KMS-11 (cell line): ENCODE measurements at regions not wholly inside any gene's neighbourhood (a gene's known extent, or its start where the extent isn't known, plus 50 kb on each side); places are given as distances from the start of the nearest gene placed in this dataset.

Experiments used
- H2AFZ ChIP-seq: fragments of 200-600 bp; sonication (generic); 2 replicates; pipeline ENCODE4 v1.6.1; 2016; ENCODE audit warnings: antibody characterized with exemption, mixed run types, low read depth
- H3K27ac ChIP-seq: fragments of 200-600 bp; sonication (generic); 2 replicates; pipeline ENCODE4 v1.6.1; 2016; ENCODE audit warnings: mild to moderate bottlenecking, mixed run types
- H3K27me3 ChIP-seq: fragments of 200-600 bp; sonication (generic); 2 replicates; pipeline ENCODE4 v1.6.1; 2017; ENCODE audit warnings: mild to moderate bottlenecking, low read depth, mixed run types, moderate library complexity; ENCODE audit not compliant: insufficient read depth
- H3K36me3 ChIP-seq: fragments of 200-600 bp; sonication (generic); 2 replicates; pipeline ENCODE4 v1.6.1; 2017; ENCODE audit warnings: mild to moderate bottlenecking, mixed run types; ENCODE audit not compliant: insufficient read depth
- H3K4me1 ChIP-seq: fragments of 200-600 bp; sonication (generic); 2 replicates; pipeline ENCODE4 v1.6.1; 2016; ENCODE audit warnings: mild to moderate bottlenecking, low read depth, mixed run types; ENCODE audit not compliant: poor library complexity, severe bottlenecking
- H3K4me2 ChIP-seq: fragments of 200-600 bp; sonication (generic); 2 replicates; pipeline ENCODE4 v1.7.0; 2016; ENCODE audit warnings: mild to moderate bottlenecking, mixed run types
- H3K4me3 ChIP-seq: fragments of 200-600 bp; sonication (generic); IDR thresholded peaks from 2 replicates; pipeline ENCODE4 v1.6.1; 2017; ENCODE audit warnings: low read depth, low read length, mixed read lengths; ENCODE audit not compliant: insufficient read depth
- H3K79me2 ChIP-seq: fragments of 200-600 bp; sonication (generic); 2 replicates; pipeline ENCODE4 v1.6.1; 2016; ENCODE audit warnings: low read depth, mixed run types; ENCODE audit not compliant: insufficient read depth
- H3K9ac ChIP-seq: fragments of 200-600 bp; sonication (generic); 2 replicates; pipeline ENCODE4 v1.6.1; 2016; ENCODE audit warnings: mild to moderate bottlenecking, mixed run types
- H4K20me1 ChIP-seq: fragments of 200-600 bp; sonication (generic); 2 replicates; pipeline ENCODE4 v1.6.1; 2016; ENCODE audit warnings: mild to moderate bottlenecking, mixed run types; ENCODE audit not compliant: insufficient read depth
- CTCF ChIP-seq: fragments of 200-600 bp; sonication (generic); conservative IDR thresholded peaks from 2 replicates; pipeline ENCODE4 v1.6.1; 2017; ENCODE audit warnings: low read depth, mild to moderate bottlenecking, antibody characterized with exemption, low read length, moderate library complexity, mixed read lengths

- Histone ChIP-seq H3K4me2 (no peak overlapping the region), H3K36me3 (no peaks in the 10 kb centered on the region), H3K79me2 (no peaks in the 10 kb centered on the region), H3K27ac (no peak overlapping the region), H3K9ac (no peak overlapping the region), H3K4me1 (no peaks in the 10 kb centered on the region), H3K27me3 (no peaks in the 10 kb centered on the region), H4K20me1 (no peaks in the 10 kb centered on the region), H2AFZ (no peak overlapping the region), H3K4me3 (no peak overlapping the region)
- TF ChIP-seq CTCF, result no peak
Measured at GRCh38 chr20:6407163-6407562, 284.3 kb upstream of the FERMT1 start.

- Histone ChIP-seq H3K27me3 (no peaks in the 10 kb centered on the region), H3K4me3 (no peak overlapping the region), H2AFZ (no peak overlapping the region), H3K4me2 (no peak overlapping the region), H3K27ac (no peak overlapping the region), H3K79me2 (no peaks in the 10 kb centered on the region), H3K4me1 (no peaks in the 10 kb centered on the region), H3K36me3 (no peaks in the 10 kb centered on the region), H3K9ac (no peak overlapping the region), H4K20me1 (no peaks in the 10 kb centered on the region)
- no peak for TF ChIP-seq CTCF
Measured at GRCh38 chr20:6401893-6402557, 279.2 kb upstream of the FERMT1 start.

- Histone ChIP-seq H3K4me1 (no peaks in the 10 kb centered on the region), H3K79me2 (no peaks in the 10 kb centered on the region), H3K36me3 (no peaks in the 10 kb centered on the region), H4K20me1 (no peaks in the 10 kb centered on the region), H3K4me2 (no peak overlapping the region), H3K4me3 (no peak overlapping the region), H3K9ac (no peak overlapping the region), H3K27ac (no peak overlapping the region), H2AFZ (no peak overlapping the region), H3K27me3 (no peaks in the 10 kb centered on the region)
- no peak for TF ChIP-seq CTCF
Measured at GRCh38 chr20:6397115-6397514, 274.3 kb upstream of the FERMT1 start.

GRCh38 chr20:6395695-6396094, 272.9 kb upstream of the FERMT1 start:
- Histone ChIP-seq H3K27ac (no peak overlapping the region), H3K4me3 (no peak overlapping the region), H3K9ac (no peak overlapping the region), H4K20me1 (no peaks in the 10 kb centered on the region), H3K79me2 (no peaks in the 10 kb centered on the region), H3K36me3 (no peaks in the 10 kb centered on the region), H3K4me2 (no peak overlapping the region), H3K4me1 (no peaks in the 10 kb centered on the region), H3K27me3 (no peaks in the 10 kb centered on the region), H2AFZ (no peak overlapping the region)
- no peak for TF ChIP-seq CTCF
